Panc1 (cell line): ENCODE measurements at regions not wholly inside any gene's neighbourhood (a gene's known extent, or its start where the extent isn't known, plus 50 kb on each side); places are given as distances from the start of the nearest gene placed in this dataset.

Source experiments
- CTCF ChIP-seq: fragments of 450-650 bp; IDR thresholded peaks from 2 replicates; pipeline ENCODE4 v1.5.1; 2017; ENCODE audit warnings: mild to moderate bottlenecking
- POLR2AphosphoS5 ChIP-seq: IDR thresholded peaks from 2 replicates; pipeline ENCODE4 v1.6.1; 2012; ENCODE audit warnings: mild to moderate bottlenecking, low read depth, low read length, moderate library complexity
- REST ChIP-seq, 2 experiments: IDR thresholded peaks; 2 replicates each; pipeline ENCODE4 v1.6.1; 2011 to 2012; ENCODE audit warnings: low read depth in 2 of 2, control low read depth in 1 of 2, low read length in 1 of 2, mild to moderate bottlenecking in 1 of 2, moderate library complexity in 1 of 2; ENCODE audit not compliant: insufficient read depth in 1 of 2
- TCF7L2 ChIP-seq: IDR thresholded peaks from 2 replicates; pipeline ENCODE4 v1.6.1; 2011; ENCODE audit warnings: mild to moderate bottlenecking, low read depth, low read length, inconsistent platforms

- TF ChIP-seq TCF7L2 (no peak), CTCF (no peak), POLR2AphosphoS5 (no peak), REST (IDR thresholded peaks at IDR 0.05; ENCODE audit: insufficient read depth in 1 of 2, low read depth in 2 of 2, low read length in 1 of 2) (no peak)
Measured at GRCh38 chr5:79890930-79891249, 100.2 kb downstream of the MTX3 start.
